ENCODE measurements at regions not wholly inside any gene's neighbourhood (a gene's known extent, or its start where the extent isn't known, plus 50 kb on each side); places are given as distances from the start of the nearest gene placed in this dataset.

DNA sequence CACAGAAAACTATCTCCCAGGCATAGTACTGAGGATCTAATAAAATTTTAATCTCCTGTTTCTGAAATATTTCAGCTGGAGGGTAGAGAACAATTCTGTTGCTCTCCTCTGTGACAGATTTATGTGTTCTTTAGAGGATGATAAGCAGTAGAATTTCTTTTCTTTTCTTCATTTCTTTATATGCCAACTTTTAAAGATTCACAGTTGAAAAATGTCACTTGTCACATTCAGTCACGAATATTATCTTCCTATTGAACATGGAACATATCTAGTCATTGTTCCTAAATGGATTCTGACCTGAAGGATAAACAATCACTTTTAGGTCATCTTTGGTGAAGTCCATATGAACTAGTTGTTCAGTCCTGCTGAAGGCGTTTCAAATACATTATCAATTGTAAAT is 585.5 kb upstream of the DPPA4 start:
- TF ChIP-seq, protein P1, sequence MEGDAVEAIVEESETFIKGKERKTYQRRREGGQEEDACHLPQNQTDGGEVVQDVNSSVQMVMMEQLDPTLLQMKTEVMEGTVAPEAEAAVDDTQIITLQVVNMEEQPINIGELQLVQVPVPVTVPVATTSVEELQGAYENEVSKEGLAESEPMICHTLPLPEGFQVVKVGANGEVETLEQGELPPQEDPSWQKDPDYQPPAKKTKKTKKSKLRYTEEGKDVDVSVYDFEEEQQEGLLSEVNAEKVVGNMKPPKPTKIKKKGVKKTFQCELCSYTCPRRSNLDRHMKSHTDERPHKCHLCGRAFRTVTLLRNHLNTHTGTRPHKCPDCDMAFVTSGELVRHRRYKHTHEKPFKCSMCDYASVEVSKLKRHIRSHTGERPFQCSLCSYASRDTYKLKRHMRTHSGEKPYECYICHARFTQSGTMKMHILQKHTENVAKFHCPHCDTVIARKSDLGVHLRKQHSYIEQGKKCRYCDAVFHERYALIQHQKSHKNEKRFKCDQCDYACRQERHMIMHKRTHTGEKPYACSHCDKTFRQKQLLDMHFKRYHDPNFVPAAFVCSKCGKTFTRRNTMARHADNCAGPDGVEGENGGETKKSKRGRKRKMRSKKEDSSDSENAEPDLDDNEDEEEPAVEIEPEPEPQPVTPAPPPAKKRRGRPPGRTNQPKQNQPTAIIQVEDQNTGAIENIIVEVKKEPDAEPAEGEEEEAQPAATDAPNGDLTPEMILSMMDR (conservative IDR thresholded peaks at IDR 0.05; ENCODE audit: low read depth, low read length): no peak
- TF ChIP-seq EZH2phosphoT487 (IDR thresholded peaks at IDR 0.05; ENCODE audit: borderline replicate concordance, low read length) (no peak), EZH2 (IDR thresholded peaks at IDR 0.05; ENCODE audit: low read length, unreplicated experiment) (no peak)

Data from PC-3 (cell line).